ENCODE measurements at regions not wholly inside any gene's neighbourhood (a gene's known extent, or its start where the extent isn't known, plus 50 kb on each side); places are given as distances from the start of the nearest gene placed in this dataset.
"Not testable (repeated sequence)": the region's sequence is repeated elsewhere in the genome, so short reads cannot be mapped to it uniquely, and the experiment has no call there.

- no peak overlapping the region for H3K27ac ChIP-seq
- no peak for TF ChIP-seq CTCF (conservative IDR thresholded peaks at IDR 0.05)
Observed at GRCh38 chr2:240258685-240259084, 118.2 kb upstream of the OTOS start.

- no peak overlapping the region for H3K27ac ChIP-seq
- no peak for TF ChIP-seq CTCF (conservative IDR thresholded peaks at IDR 0.05)
Observed at GRCh38 chr2:240259201-240259923, 118.9 kb upstream of the OTOS start.

- no peak overlapping the region for H3K27ac ChIP-seq
- TF ChIP-seq CTCF (conservative IDR thresholded peaks at IDR 0.05), result no peak
Observed at GRCh38 chr2:240259924-240260529, 119.6 kb upstream of the OTOS start.

GRCh38 chr2:240260664-240261063 is 120.2 kb upstream of the OTOS start:
- H3K27ac ChIP-seq, result no peak overlapping the region
- no peak for TF ChIP-seq CTCF (conservative IDR thresholded peaks at IDR 0.05)

GRCh38 chr2:240262578-240262977 is 122.1 kb upstream of the OTOS start:
- H3K27ac ChIP-seq, result not testable (repeated sequence)

- no peak for TF ChIP-seq CTCF (conservative IDR thresholded peaks at IDR 0.05)
- H3K27ac ChIP-seq, result no peak overlapping the region
Observed at GRCh38 chr2:240269380-240269779, 128.9 kb upstream of the OTOS start.

GRCh38 chr2:240269886-240270285 is 129.4 kb upstream of the OTOS start:
- TF ChIP-seq CTCF (conservative IDR thresholded peaks at IDR 0.05), result no peak
- no peak overlapping the region for H3K27ac ChIP-seq

- H3K27ac ChIP-seq, result no peak overlapping the region
- no peak for TF ChIP-seq CTCF (conservative IDR thresholded peaks at IDR 0.05)
Observed at GRCh38 chr2:240271716-240272341, 131.4 kb upstream of the OTOS start.

All from VCaP (cell line).